ENCODE measurements at regions not wholly inside any gene's neighbourhood (a gene's known extent, or its start where the extent isn't known, plus 50 kb on each side); places are given as distances from the start of the nearest gene placed in this dataset.

DNA sequence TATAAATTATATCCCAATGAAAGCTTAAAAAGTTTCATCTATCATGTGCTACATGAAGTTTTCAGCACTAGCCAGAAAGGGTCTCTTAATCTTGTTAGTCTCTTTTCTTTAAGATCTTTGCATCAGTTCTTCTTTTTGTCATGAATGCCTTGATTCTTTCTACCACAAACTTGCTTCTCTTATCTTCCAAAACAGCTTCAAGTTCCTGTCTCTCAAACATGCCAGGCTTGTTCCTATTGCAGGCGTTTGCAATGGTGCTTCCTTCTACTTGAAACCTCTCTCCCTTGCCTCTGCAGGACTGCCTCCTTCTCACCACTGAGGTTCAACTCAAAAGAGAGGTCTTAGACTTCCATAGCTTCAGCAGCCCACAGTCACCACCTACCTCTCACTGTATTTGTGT lies 104.3 kb upstream of the FRMD4B start:
- TF ChIP-seq TAF1 (IDR thresholded peaks at IDR 0.05; ENCODE audit: borderline replicate concordance, low read depth, low read length) (no peak), POLR2A (IDR thresholded peaks at IDR 0.05; ENCODE audit: low read depth, low read length) (no peak)

Data from GM12892 (cell line).